Calu3 (cell line): ENCODE measurements at regions not wholly inside any gene's neighbourhood (a gene's known extent, or its start where the extent isn't known, plus 50 kb on each side); places are given as distances from the start of the nearest gene placed in this dataset.

Source experiments
- BruUV-seq: library from RNA; stranded (reverse); fragments of 400-500 nt; replicated peaks from 2 replicates; lab custom pipeline; 2021; lab: Mats Ljungman, UMichigan
- CTCF ChIA-PET: fragments of 300-600 bp; sonication (Branson Sonifier 250); formaldehyde crosslinking; loops from one replicate; lab custom pipeline; 2022; ENCODE audit warnings: antibody characterized with exemption; lab: Charles Lee
- DNase-seq: peaks from one replicate; pipeline ENCODE4 v3.0.0; 2022
- H3K27ac Mint-ChIP-seq: one replicate; pipeline ENCODE4 v1.8.0; 2022; ENCODE audit warnings: mixed read lengths; ENCODE audit not compliant: unreplicated experiment
- H3K27me3 Mint-ChIP-seq: one replicate; pipeline ENCODE4 v1.8.0; 2022; ENCODE audit warnings: mixed read lengths; ENCODE audit not compliant: unreplicated experiment
- H3K36me3 Mint-ChIP-seq: one replicate; pipeline ENCODE4 v1.8.0; 2022; ENCODE audit warnings: mild to moderate bottlenecking, moderate library complexity, mixed read lengths; ENCODE audit not compliant: insufficient read depth, unreplicated experiment
- H3K4me1 Mint-ChIP-seq: one replicate; pipeline ENCODE4 v1.8.0; 2022; ENCODE audit warnings: mild to moderate bottlenecking, low read depth, mixed read lengths; ENCODE audit not compliant: unreplicated experiment
- H3K4me3 Mint-ChIP-seq: one replicate; pipeline ENCODE4 v1.8.0; 2022; ENCODE audit warnings: mild to moderate bottlenecking, low read depth, moderate library complexity, mixed read lengths; ENCODE audit not compliant: unreplicated experiment
- H3K9me3 Mint-ChIP-seq: one replicate; pipeline ENCODE4 v1.8.0; 2022; ENCODE audit warnings: low read depth, mixed read lengths; ENCODE audit not compliant: unreplicated experiment
- CTCF ChIP-seq: fragments of 200-600 bp; IDR thresholded peaks from one replicate; pipeline ENCODE4 v1.8.0; 2022; ENCODE audit warnings: antibody characterized with exemption; ENCODE audit not compliant: unreplicated experiment
- intact Hi-C: fragments of 100-400 bp; cut with micrococcal nuclease; formaldehyde crosslinking; loops from one replicate; pipeline ENCODE4 v1.10.0; 2022; ENCODE audit not compliant: unreplicated experiment

- Mint-ChIP-seq H3K36me3 (no peaks in the 10 kb centered on the region), H3K4me3 (no peak overlapping the region), H3K4me1 (no peaks in the 10 kb centered on the region), H3K27ac (no peak overlapping the region), H3K27me3 (no peaks in the 10 kb centered on the region), H3K9me3 (peaks cover 3% of the 10 kb centered on the region)
- intact Hi-C loops = no loop called here
- no TSS peak for BruUV-seq
- TF ChIP-seq CTCF = no peak
- no peak for DNase-seq
- CTCF ChIA-PET = no interaction called here
Observed at GRCh38 chr11:80538040-80538439, 1097.2 kb upstream of the TENM4 start.

- H3K27ac Mint-ChIP-seq = no peak overlapping the region
- DNase-seq = no peak
- H3K27me3 Mint-ChIP-seq = no peaks in the 10 kb centered on the region
- no peak overlapping the region for H3K4me3 Mint-ChIP-seq
- no peaks in the 10 kb centered on the region for H3K36me3 Mint-ChIP-seq
- H3K9me3 Mint-ChIP-seq = peaks cover 3% of the 10 kb centered on the region
- CTCF ChIA-PET = no interaction called here
- intact Hi-C loops = no loop called here
- no peak for TF ChIP-seq CTCF
- BruUV-seq = no TSS peak
- H3K4me1 Mint-ChIP-seq = no peaks in the 10 kb centered on the region
Observed at GRCh38 chr11:80533463-80533862, 1092.6 kb upstream of the TENM4 start.

DNA sequence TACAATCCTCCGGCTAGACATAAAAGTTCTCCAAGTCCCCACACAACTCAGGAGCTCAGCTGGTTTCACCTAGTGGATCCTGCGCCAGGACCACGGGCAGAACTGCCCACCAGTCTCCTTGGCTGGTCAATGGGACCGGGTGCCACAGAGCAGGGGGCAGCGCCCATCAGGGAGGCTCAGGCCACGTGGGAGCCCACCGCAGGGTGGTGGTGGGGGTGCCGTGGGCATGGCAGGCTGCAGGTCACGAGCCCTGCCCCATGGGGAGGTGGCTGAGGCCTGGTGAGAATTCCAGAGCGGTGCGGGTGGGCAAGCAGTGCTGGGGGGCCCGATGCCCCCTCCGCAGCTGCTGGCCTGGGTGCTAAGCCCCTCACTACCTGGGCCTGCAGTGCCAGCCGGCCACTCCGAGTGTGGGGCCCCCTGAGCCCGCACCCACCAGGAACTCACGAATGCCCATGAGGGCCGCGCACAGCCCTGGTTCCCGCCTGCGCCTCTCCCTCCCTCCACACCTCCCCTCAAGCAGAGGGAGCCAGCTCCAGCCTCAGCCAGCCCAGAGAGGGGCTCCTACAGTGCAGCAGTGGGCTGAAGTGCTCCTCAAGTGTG lies 1091.9 kb upstream of the TENM4 start:
- BruUV-seq = no TSS peak
- DNase-seq = no peak
- Mint-ChIP-seq H3K4me1 (no peaks in the 10 kb centered on the region), H3K4me3 (no peak overlapping the region), H3K27me3 (no peaks in the 10 kb centered on the region), H3K27ac (no peak overlapping the region), H3K9me3 (peaks cover 3% of the 10 kb centered on the region), H3K36me3 (no peaks in the 10 kb centered on the region)
- no peak for TF ChIP-seq CTCF
- CTCF ChIA-PET = no interaction called here
- intact Hi-C loops = no loop called here

DNA sequence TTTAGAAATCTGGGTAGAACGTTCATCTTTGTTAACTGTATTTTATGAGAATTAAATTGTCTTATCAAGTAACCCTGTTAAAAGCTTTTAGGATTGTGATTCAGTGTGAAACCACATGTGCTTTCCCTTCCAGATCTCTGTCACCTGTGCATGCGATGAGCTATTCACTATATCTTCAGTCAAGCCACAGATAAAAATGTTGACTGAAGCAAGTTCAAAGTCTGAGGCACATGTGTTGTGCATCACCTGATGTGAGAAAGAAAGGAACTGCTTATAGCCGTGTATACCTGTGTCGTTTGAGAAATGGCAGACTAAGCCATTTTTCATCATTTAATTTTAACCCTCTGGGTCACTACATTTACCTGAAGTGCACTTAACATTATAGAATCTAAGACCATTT lies 1088.9 kb upstream of the TENM4 start:
- CTCF ChIA-PET = no interaction called here
- no peaks in the 10 kb centered on the region for H3K4me1 Mint-ChIP-seq
- no peak for TF ChIP-seq CTCF
- peaks cover 3% of the 10 kb centered on the region for H3K9me3 Mint-ChIP-seq
- BruUV-seq = no TSS peak
- no peaks in the 10 kb centered on the region for H3K36me3 Mint-ChIP-seq
- no peaks in the 10 kb centered on the region for H3K27me3 Mint-ChIP-seq
- no peak overlapping the region for H3K27ac Mint-ChIP-seq
- H3K4me3 Mint-ChIP-seq = no peak overlapping the region
- intact Hi-C loops = no loop called here
- no peak for DNase-seq
